ENCODE measurements at regions not wholly inside any gene's neighbourhood (a gene's known extent, or its start where the extent isn't known, plus 50 kb on each side); places are given as distances from the start of the nearest gene placed in this dataset.
"Not testable (repeated sequence)": the region's sequence is repeated elsewhere in the genome, so short reads cannot be mapped to it uniquely, and the experiment has no call there.

DNA sequence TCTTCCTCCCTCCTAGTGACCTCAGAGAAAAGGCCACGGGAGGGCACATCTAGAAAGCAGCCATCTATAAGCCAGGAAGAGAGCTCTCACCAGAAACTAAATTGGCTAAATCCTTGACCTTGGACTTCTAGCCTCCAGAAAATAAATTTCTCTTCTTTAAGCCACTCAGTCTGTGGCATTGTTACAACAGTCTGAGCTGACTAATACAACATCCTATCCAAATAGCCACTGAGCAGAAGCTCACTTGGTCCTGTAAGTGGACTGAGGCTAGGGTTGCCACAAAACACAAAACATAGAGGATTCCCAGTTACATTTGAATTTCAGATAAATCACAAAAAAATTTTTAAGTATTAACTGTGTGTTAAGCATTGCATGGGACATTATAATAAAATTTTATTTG lies 383.4 kb downstream of the MLLT3 start:
- no peak for DNase-seq
- H3K27ac ChIP-seq (ENCODE audit: low read depth, low read length), result no peak overlapping the region
- H3K4me2 ChIP-seq (ENCODE audit: low read length), result no peak overlapping the region
- no peak overlapping the region for H3K9ac ChIP-seq (ENCODE audit: low read length)
- H2BK15ac ChIP-seq (replicated peaks; ENCODE audit: low read depth), result no peak overlapping the region
- no peak overlapping the region for H3K23ac ChIP-seq (ENCODE audit: low read length)
- H3K27me3 ChIP-seq (ENCODE audit: insufficient read depth, low read length, poor library complexity), result no peaks in the 10 kb centered on the region
- H2BK5ac ChIP-seq (ENCODE audit: low read length), result no peak overlapping the region
- H3K36me3 ChIP-seq (ENCODE audit: control insufficient read depth, insufficient read depth, low read length), result no peaks in the 10 kb centered on the region
- H3K4me1 ChIP-seq (ENCODE audit: control insufficient read depth, low read depth, low read length), result no peaks in the 10 kb centered on the region
- no peak overlapping the region for H3K18ac ChIP-seq (ENCODE audit: low read length)
- no peak overlapping the region for H4K8ac ChIP-seq (ENCODE audit: low read depth, low read length)
- H3K4me3 ChIP-seq (ENCODE audit: low read length), result no peak overlapping the region
- no peaks in the 10 kb centered on the region for H3K79me2 ChIP-seq (ENCODE audit: control insufficient read depth, insufficient read depth, low read length)
- no peak overlapping the region for H3K4ac ChIP-seq (ENCODE audit: low read depth, low read length)
- H3K79me1 ChIP-seq (ENCODE audit: low read length), result no peaks in the 10 kb centered on the region
- H2AK5ac ChIP-seq (ENCODE audit: low read length), result no peak overlapping the region
- no peak overlapping the region for H3K56ac ChIP-seq (ENCODE audit: low read length)
- H4K5ac ChIP-seq (ENCODE audit: low read length), result no peak overlapping the region
- WGBS (ENCODE audit: extremely low coverage, insufficient coverage, low lambda C conversion rate), result no CpG with 5 or more reads among the region's 1 CpG
- no peak overlapping the region for H2BK120ac ChIP-seq (ENCODE audit: low read depth, low read length)

DNA sequence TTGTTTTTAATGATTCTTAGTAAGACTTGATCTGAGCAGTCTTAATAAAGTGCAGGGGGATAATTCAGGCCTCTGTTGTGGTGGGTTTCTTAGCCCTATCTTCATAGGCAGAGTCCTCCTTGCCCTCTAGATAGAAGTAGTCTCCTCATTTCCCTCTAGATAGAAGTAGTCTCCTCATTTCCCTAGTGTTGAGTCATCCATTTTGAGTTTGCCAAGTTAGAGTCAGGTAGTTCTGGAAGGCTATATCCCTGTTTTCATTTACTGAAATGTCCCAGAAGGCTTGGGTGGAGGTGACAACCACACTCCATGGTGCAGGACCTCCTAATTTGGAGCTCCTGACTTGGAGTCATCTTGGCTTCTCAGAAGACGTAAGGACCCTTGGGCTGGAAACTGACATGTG lies 384.6 kb downstream of the MLLT3 start:
- H2BK15ac ChIP-seq (replicated peaks; ENCODE audit: low read depth), result no peak overlapping the region
- no CpG with 5 or more reads among the region's 1 CpG for WGBS (ENCODE audit: extremely low coverage, insufficient coverage, low lambda C conversion rate)
- H3K27me3 ChIP-seq (ENCODE audit: insufficient read depth, low read length, poor library complexity), result no peaks in the 10 kb centered on the region
- H3K27ac ChIP-seq (ENCODE audit: low read depth, low read length), result no peak overlapping the region
- no peaks in the 10 kb centered on the region for H3K4me1 ChIP-seq (ENCODE audit: control insufficient read depth, low read depth, low read length)
- no peak overlapping the region for H3K56ac ChIP-seq (ENCODE audit: low read length)
- no peaks in the 10 kb centered on the region for H3K79me1 ChIP-seq (ENCODE audit: low read length)
- DNase-seq, result no peak
- no peak overlapping the region for H3K4me3 ChIP-seq (ENCODE audit: low read length)
- H2AK5ac ChIP-seq (ENCODE audit: low read length), result no peak overlapping the region
- H4K8ac ChIP-seq (ENCODE audit: low read depth, low read length), result no peak overlapping the region
- no peak overlapping the region for H2BK120ac ChIP-seq (ENCODE audit: low read depth, low read length)
- no peaks in the 10 kb centered on the region for H3K36me3 ChIP-seq (ENCODE audit: control insufficient read depth, insufficient read depth, low read length)
- H3K18ac ChIP-seq (ENCODE audit: low read length), result no peak overlapping the region
- H4K5ac ChIP-seq (ENCODE audit: low read length), result no peak overlapping the region
- no peak overlapping the region for H3K4me2 ChIP-seq (ENCODE audit: low read length)
- H3K9ac ChIP-seq (ENCODE audit: low read length), result no peak overlapping the region
- H3K23ac ChIP-seq (ENCODE audit: low read length), result no peak overlapping the region
- H2BK5ac ChIP-seq (ENCODE audit: low read length), result no peak overlapping the region
- H3K4ac ChIP-seq (ENCODE audit: low read depth, low read length), result no peak overlapping the region
- no peaks in the 10 kb centered on the region for H3K79me2 ChIP-seq (ENCODE audit: control insufficient read depth, insufficient read depth, low read length)

GRCh38 chr9:20236676-20237075 lies 385.6 kb downstream of the MLLT3 start:
- no peak overlapping the region for H3K23ac ChIP-seq (ENCODE audit: low read length)
- no peaks in the 10 kb centered on the region for H3K4me1 ChIP-seq (ENCODE audit: control insufficient read depth, low read depth, low read length)
- no peaks in the 10 kb centered on the region for H3K79me1 ChIP-seq (ENCODE audit: low read length)
- no peak overlapping the region for H3K4me3 ChIP-seq (ENCODE audit: low read length)
- no peak overlapping the region for H3K18ac ChIP-seq (ENCODE audit: low read length)
- no peak overlapping the region for H2BK5ac ChIP-seq (ENCODE audit: low read length)
- H3K27ac ChIP-seq (ENCODE audit: low read depth, low read length), result no peak overlapping the region
- no CpG with 5 or more reads among the region's 4 CpGs for WGBS (ENCODE audit: extremely low coverage, insufficient coverage, low lambda C conversion rate)
- no peak overlapping the region for H3K4ac ChIP-seq (ENCODE audit: low read depth, low read length)
- no peak overlapping the region for H4K5ac ChIP-seq (ENCODE audit: low read length)
- no peak overlapping the region for H2BK120ac ChIP-seq (ENCODE audit: low read depth, low read length)
- H2BK15ac ChIP-seq (replicated peaks; ENCODE audit: low read depth), result no peak overlapping the region
- H4K8ac ChIP-seq (ENCODE audit: low read depth, low read length), result no peak overlapping the region
- no peak overlapping the region for H3K9ac ChIP-seq (ENCODE audit: low read length)
- no peaks in the 10 kb centered on the region for H3K36me3 ChIP-seq (ENCODE audit: control insufficient read depth, insufficient read depth, low read length)
- no peak overlapping the region for H3K4me2 ChIP-seq (ENCODE audit: low read length)
- no peak overlapping the region for H2AK5ac ChIP-seq (ENCODE audit: low read length)
- no peaks in the 10 kb centered on the region for H3K27me3 ChIP-seq (ENCODE audit: insufficient read depth, low read length, poor library complexity)
- DNase-seq, result no peak
- no peak overlapping the region for H3K56ac ChIP-seq (ENCODE audit: low read length)
- no peaks in the 10 kb centered on the region for H3K79me2 ChIP-seq (ENCODE audit: control insufficient read depth, insufficient read depth, low read length)

DNA sequence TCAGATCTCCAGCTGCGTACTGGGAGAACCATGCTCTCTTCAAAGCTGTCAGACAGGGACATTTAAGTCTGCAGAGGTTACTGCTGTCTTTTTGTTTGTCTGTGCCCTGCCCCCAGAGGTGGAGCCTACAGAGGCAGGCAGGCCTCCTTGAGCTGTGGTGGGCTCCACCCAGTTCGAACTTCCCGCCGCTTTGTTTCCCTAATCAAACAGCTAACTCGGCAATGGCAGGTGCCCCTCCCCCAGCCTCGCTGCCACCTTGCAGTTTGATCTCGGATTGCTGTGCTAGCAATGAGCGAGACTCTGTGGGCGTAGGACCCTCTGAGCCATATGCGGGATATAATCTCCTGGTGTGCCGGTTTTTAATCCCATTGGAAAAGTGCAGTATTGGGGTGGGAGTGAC lies 387.1 kb downstream of the MLLT3 start:
- H2BK120ac ChIP-seq (ENCODE audit: low read depth, low read length); H3K36me3 ChIP-seq (ENCODE audit: control insufficient read depth, insufficient read depth, low read length); H2BK5ac ChIP-seq (ENCODE audit: low read length); H3K27ac ChIP-seq (ENCODE audit: low read depth, low read length); H3K23ac ChIP-seq (ENCODE audit: low read length); H4K5ac ChIP-seq (ENCODE audit: low read length); H3K56ac ChIP-seq (ENCODE audit: low read length); H3K79me2 ChIP-seq (ENCODE audit: control insufficient read depth, insufficient read depth, low read length); H3K18ac ChIP-seq (ENCODE audit: low read length); DNase-seq; H3K4me3 ChIP-seq (ENCODE audit: low read length); H4K8ac ChIP-seq (ENCODE audit: low read depth, low read length); H3K4me2 ChIP-seq (ENCODE audit: low read length); H2BK15ac ChIP-seq (replicated peaks; ENCODE audit: low read depth); H3K9ac ChIP-seq (ENCODE audit: low read length); H3K4ac ChIP-seq (ENCODE audit: low read depth, low read length); H3K79me1 ChIP-seq (ENCODE audit: low read length); H3K4me1 ChIP-seq (ENCODE audit: control insufficient read depth, low read depth, low read length); H3K27me3 ChIP-seq (ENCODE audit: insufficient read depth, low read length, poor library complexity); H2AK5ac ChIP-seq (ENCODE audit: low read length): not testable (repeated sequence)
- no CpG with 5 or more reads among the region's 11 CpGs for WGBS (ENCODE audit: extremely low coverage, insufficient coverage, low lambda C conversion rate)

DNA sequence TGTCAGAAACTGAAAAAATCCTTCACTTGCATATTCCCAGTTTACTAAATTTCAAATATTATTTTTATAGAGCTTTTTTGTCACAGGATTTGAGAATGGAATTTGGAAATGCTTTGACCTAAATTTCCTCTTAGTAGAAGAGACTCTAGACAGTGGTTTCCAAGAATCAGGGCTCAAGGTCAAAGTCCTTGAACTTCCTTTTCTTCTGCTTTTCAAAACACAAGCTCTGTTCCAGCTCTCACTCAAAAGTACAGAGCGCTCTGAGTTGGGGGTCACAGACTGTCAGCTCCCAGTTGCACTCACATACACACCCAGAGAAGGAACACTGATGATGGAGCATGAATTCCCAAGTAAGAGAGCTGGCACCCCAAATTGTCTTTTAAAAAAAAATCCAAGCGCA lies 394.2 kb downstream of the MLLT3 start:
- Histone ChIP-seq H2BK15ac (replicated peaks; ENCODE audit: low read depth) (no peak overlapping the region), H4K8ac (ENCODE audit: low read depth, low read length) (no peak overlapping the region), H3K27ac (ENCODE audit: low read depth, low read length) (no peak overlapping the region), H3K79me1 (ENCODE audit: low read length) (no peaks in the 10 kb centered on the region), H3K9ac (ENCODE audit: low read length) (no peak overlapping the region), H3K4me2 (ENCODE audit: low read length) (no peak overlapping the region), H3K56ac (ENCODE audit: low read length) (no peak overlapping the region), H2AK5ac (ENCODE audit: low read length) (no peak overlapping the region), H3K18ac (ENCODE audit: low read length) (no peak overlapping the region), H3K36me3 (ENCODE audit: control insufficient read depth, insufficient read depth, low read length) (no peaks in the 10 kb centered on the region), H3K23ac (ENCODE audit: low read length) (no peak overlapping the region), H3K4ac (ENCODE audit: low read depth, low read length) (no peak overlapping the region), H3K4me1 (ENCODE audit: control insufficient read depth, low read depth, low read length) (no peaks in the 10 kb centered on the region), H3K27me3 (ENCODE audit: insufficient read depth, low read length, poor library complexity) (no peaks in the 10 kb centered on the region), H2BK5ac (ENCODE audit: low read length) (no peak overlapping the region), H3K79me2 (ENCODE audit: control insufficient read depth, insufficient read depth, low read length) (no peaks in the 10 kb centered on the region), H3K4me3 (ENCODE audit: low read length) (no peak overlapping the region), H4K5ac (ENCODE audit: low read length) (no peak overlapping the region), H2BK120ac (ENCODE audit: low read depth, low read length) (no peak overlapping the region)
- no peak for DNase-seq
- WGBS (ENCODE audit: extremely low coverage, insufficient coverage, low lambda C conversion rate), result no CpG with 5 or more reads among the region's 2 CpGs

DNA sequence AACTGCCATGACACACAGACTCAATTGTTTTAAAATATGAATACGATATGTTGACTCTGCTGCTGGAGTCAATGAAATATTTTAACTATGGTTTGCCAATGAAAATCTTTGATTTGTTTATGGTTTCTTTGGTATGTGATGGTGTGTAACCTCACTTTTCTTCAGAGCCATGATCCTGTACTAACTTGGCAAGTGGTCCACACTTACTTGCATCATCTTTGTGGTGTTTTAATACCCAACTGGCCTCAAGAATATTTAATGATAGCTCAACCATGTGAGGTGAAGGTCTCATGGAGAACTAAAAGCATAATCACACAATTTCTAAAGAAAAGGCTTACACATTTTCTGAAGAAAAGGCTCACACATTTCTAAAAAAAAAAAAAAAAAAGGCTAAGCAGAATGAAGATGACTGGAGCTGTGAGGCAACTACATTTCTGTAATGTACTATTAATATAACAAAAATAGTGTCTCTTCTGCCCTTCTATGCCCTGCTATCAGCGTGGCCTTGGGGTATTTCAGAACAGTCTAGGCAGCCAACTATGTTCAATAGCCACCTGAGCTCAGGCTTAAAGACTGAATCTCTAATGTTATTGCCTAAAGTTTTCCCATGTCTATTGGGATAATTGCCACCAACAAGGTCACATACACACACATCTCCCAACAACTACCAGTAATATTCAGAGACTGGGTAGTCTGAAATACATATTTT lies 395.0 kb downstream of the MLLT3 start:
- Histone ChIP-seq H2BK120ac (ENCODE audit: low read depth, low read length) (no peak overlapping the region), H3K18ac (ENCODE audit: low read length) (no peak overlapping the region), H3K79me1 (ENCODE audit: low read length) (no peaks in the 10 kb centered on the region), H3K79me2 (ENCODE audit: control insufficient read depth, insufficient read depth, low read length) (no peaks in the 10 kb centered on the region), H3K4me2 (ENCODE audit: low read length) (no peak overlapping the region), H3K4ac (ENCODE audit: low read depth, low read length) (no peak overlapping the region), H3K36me3 (ENCODE audit: control insufficient read depth, insufficient read depth, low read length) (no peaks in the 10 kb centered on the region), H4K5ac (ENCODE audit: low read length) (no peak overlapping the region), H2BK5ac (ENCODE audit: low read length) (no peak overlapping the region), H3K23ac (ENCODE audit: low read length) (no peak overlapping the region), H3K27ac (ENCODE audit: low read depth, low read length) (no peak overlapping the region), H4K8ac (ENCODE audit: low read depth, low read length) (no peak overlapping the region), H3K4me1 (ENCODE audit: control insufficient read depth, low read depth, low read length) (no peaks in the 10 kb centered on the region), H3K9ac (ENCODE audit: low read length) (no peak overlapping the region), H2AK5ac (ENCODE audit: low read length) (no peak overlapping the region), H3K56ac (ENCODE audit: low read length) (no peak overlapping the region), H3K27me3 (ENCODE audit: insufficient read depth, low read length, poor library complexity) (no peaks in the 10 kb centered on the region), H2BK15ac (replicated peaks; ENCODE audit: low read depth) (no peak overlapping the region), H3K4me3 (ENCODE audit: low read length) (no peak overlapping the region)
- DNase-seq, result no peak
- no CpG with 5 or more reads among the region's 2 CpGs for WGBS (ENCODE audit: extremely low coverage, insufficient coverage, low lambda C conversion rate)

Measured in mesendoderm (in vitro differentiated cells).